Middle frontal gyrus (tissue), 1 donor: ENCODE measurements at regions not wholly inside any gene's neighbourhood (a gene's known extent, or its start where the extent isn't known, plus 50 kb on each side); places are given as distances from the start of the nearest gene placed in this dataset.
"Not testable (repeated sequence)": the region's sequence is repeated elsewhere in the genome, so short reads cannot be mapped to it uniquely, and the experiment has no call there.

Experiments used
- DNase-seq: peaks from one replicate; pipeline ENCODE4 v3.0.0-alpha.2; 2015; ENCODE audit warnings: low spot score; ENCODE audit errors: extremely low spot score

GRCh38 chr12:19665121-19665900 lies 226.0 kb downstream of the AEBP2 start:
- no peak for DNase-seq

- no peak for DNase-seq
Observed at GRCh38 chr12:19666070-19666469, 226.8 kb downstream of the AEBP2 start.

- no peak for DNase-seq
Observed at GRCh38 chr12:19669793-19670192, 230.5 kb downstream of the AEBP2 start.

- no peak for DNase-seq
Observed at GRCh38 chr12:19671695-19672094, 232.4 kb downstream of the AEBP2 start.

GRCh38 chr12:19674437-19674836 lies 235.1 kb downstream of the AEBP2 start:
- no peak for DNase-seq

- DNase-seq = no peak
Observed at GRCh38 chr12:19675361-19675760, 236.1 kb downstream of the AEBP2 start.

GRCh38 chr12:19678501-19678900 lies 239.2 kb downstream of the AEBP2 start:
- DNase-seq = not testable (repeated sequence)

GRCh38 chr12:19681007-19681406 lies 241.7 kb downstream of the AEBP2 start:
- no peak for DNase-seq

GRCh38 chr12:19683178-19683927 lies 244.1 kb downstream of the AEBP2 start:
- no peak for DNase-seq

GRCh38 chr12:19687371-19687770 lies 248.1 kb downstream of the AEBP2 start:
- DNase-seq = no peak

- no peak for DNase-seq
Observed at GRCh38 chr12:19688532-19688931, 249.2 kb downstream of the AEBP2 start.

- no peak for DNase-seq
Observed at GRCh38 chr12:19689226-19689625, 249.9 kb downstream of the AEBP2 start.

GRCh38 chr12:19689801-19690472 lies 250.6 kb downstream of the AEBP2 start:
- DNase-seq = no peak

- no peak for DNase-seq
Observed at GRCh38 chr12:19692091-19692490, 252.8 kb downstream of the AEBP2 start.

- DNase-seq = no peak
Observed at GRCh38 chr12:19692566-19692965, 253.3 kb downstream of the AEBP2 start.

- no peak for DNase-seq
Observed at GRCh38 chr12:19694627-19695026, 255.3 kb downstream of the AEBP2 start.

GRCh38 chr12:19695244-19696098 lies 256.2 kb downstream of the AEBP2 start:
- DNase-seq = no peak

GRCh38 chr12:19700969-19701368 lies 261.7 kb downstream of the AEBP2 start:
- no peak for DNase-seq

GRCh38 chr12:19704966-19705365 lies 265.7 kb downstream of the AEBP2 start:
- no peak for DNase-seq

- DNase-seq = no peak
Observed at GRCh38 chr12:19706936-19707335, 267.6 kb downstream of the AEBP2 start.

- no peak for DNase-seq
Observed at GRCh38 chr12:19707948-19708409, 268.7 kb downstream of the AEBP2 start.
